ENCODE measurements at regions not wholly inside any gene's neighbourhood (a gene's known extent, or its start where the extent isn't known, plus 50 kb on each side); places are given as distances from the start of the nearest gene placed in this dataset.

DNA sequence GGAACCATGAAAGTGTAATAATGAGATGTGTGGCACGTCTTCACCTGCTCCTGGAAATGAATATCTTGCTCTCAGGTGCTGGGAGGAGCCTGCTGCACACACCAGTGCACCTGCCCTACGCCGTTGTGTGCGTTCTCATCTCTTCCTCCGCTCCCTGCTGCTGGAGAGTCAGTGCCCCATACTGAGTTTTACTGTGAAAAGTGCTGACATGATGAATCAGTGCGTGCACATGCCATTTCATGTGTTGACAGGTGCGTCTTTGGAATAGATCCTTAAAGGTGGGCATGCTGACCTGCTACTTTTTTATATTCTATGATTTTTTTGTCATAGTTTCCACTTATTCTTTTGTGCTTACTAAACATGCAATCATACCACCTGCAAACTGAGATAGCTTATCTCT is 1015.8 kb downstream of the BRD1 start:
- TF ChIP-seq, protein P1, sequence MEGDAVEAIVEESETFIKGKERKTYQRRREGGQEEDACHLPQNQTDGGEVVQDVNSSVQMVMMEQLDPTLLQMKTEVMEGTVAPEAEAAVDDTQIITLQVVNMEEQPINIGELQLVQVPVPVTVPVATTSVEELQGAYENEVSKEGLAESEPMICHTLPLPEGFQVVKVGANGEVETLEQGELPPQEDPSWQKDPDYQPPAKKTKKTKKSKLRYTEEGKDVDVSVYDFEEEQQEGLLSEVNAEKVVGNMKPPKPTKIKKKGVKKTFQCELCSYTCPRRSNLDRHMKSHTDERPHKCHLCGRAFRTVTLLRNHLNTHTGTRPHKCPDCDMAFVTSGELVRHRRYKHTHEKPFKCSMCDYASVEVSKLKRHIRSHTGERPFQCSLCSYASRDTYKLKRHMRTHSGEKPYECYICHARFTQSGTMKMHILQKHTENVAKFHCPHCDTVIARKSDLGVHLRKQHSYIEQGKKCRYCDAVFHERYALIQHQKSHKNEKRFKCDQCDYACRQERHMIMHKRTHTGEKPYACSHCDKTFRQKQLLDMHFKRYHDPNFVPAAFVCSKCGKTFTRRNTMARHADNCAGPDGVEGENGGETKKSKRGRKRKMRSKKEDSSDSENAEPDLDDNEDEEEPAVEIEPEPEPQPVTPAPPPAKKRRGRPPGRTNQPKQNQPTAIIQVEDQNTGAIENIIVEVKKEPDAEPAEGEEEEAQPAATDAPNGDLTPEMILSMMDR (IDR thresholded peaks at IDR 0.05) = no peak
- TF ChIP-seq EP300 (IDR thresholded peaks at IDR 0.05) (no peak), POLR2A (IDR thresholded peaks at IDR 0.05) (no peak), POLR2AphosphoS5 (IDR thresholded peaks at IDR 0.05) (no peak)
